Right lobe of liver (tissue), 6 donors: ENCODE measurements at regions not wholly inside any gene's neighbourhood (a gene's known extent, or its start where the extent isn't known, plus 50 kb on each side); places are given as distances from the start of the nearest gene placed in this dataset.

Source experiments
- ATAC-seq, 4 donors: fragments of 200-7000 bp; cut with Tn5 transposase; one replicate each; pipeline ENCODE4 v1.9.1; 2020; ENCODE audit warnings: mild to moderate bottlenecking in 4 of 4, moderate library complexity in 4 of 4
- DNase-seq, 3 donors: peaks; one replicate each; pipeline ENCODE4 v3.0.0-alpha.2; 2020
- H3K27ac ChIP-seq, 3 donors: fragments of 200-600 bp; one replicate each; pipeline ENCODE4 v1.8.0; 2022
- H3K27me3 ChIP-seq, 2 donors: fragments of 200-600 bp; one replicate each; pipeline ENCODE4 v1.8.0; 2022
- H3K36me3 ChIP-seq, 4 donors: fragments of 200-600 bp; sonication (generic) in 1 of 4; one replicate each; pipeline versions ENCODE4 v1.5.1 to v1.8.0; 2017 to 2022; ENCODE audit warnings: control low read depth in 1 of 4
- H3K4me1 ChIP-seq, 4 donors: fragments of 200-600 bp; sonication (generic) in 1 of 4; one replicate each; pipeline versions ENCODE4 v1.5.1 to v1.8.0; 2017 to 2022; ENCODE audit warnings: control low read depth in 1 of 4
- H3K4me3 ChIP-seq, 3 donors: fragments of 200-600 bp; one replicate each; pipeline ENCODE4 v1.8.0; 2022
- H3K9me3 ChIP-seq, 4 donors: fragments of 200-600 bp; sonication (generic) in 1 of 4; one replicate each; pipeline versions ENCODE4 v1.5.1 to v1.8.0; 2017 to 2022; ENCODE audit warnings: control low read depth in 1 of 4
- CTCF ChIP-seq, 4 donors: fragments of 200-600 bp in 3 of 4; fragments of 450-650 bp in 1 of 4; IDR thresholded peaks; one replicate each; pipeline versions ENCODE4 v1.5.1 to v1.8.0; 2016 to 2022; ENCODE audit warnings: antibody characterized with exemption in 4 of 4, mild to moderate bottlenecking in 2 of 4
- POLR2A ChIP-seq: fragments of 450-650 bp; IDR thresholded peaks from one replicate; pipeline ENCODE4 v1.6.1; 2017; ENCODE audit warnings: antibody characterized with exemption, mild to moderate bottlenecking
- WGBS: methylation state at CpG from one replicate; pipeline ENCODE4 v1.1.6; 2018; ENCODE audit warnings: low coverage, low lambda C conversion rate; ENCODE audit not compliant: insufficient coverage; ENCODE audit errors: missing lambda C conversion rate; 5-methylcytosine and 5-hydroxymethylcytosine counted together
- intact Hi-C, 2 donors: fragments of 100-400 bp; cut with DNase I; formaldehyde crosslinking; loops; one replicate each; pipeline versions ENCODE4 v1.11.2 to v1.14.1; 2022
- donor health status: DM: no; HTN: yes; CAD: no.
- donor health status: DM: no; HTN: no; CAD: no.
- donor health status: DM: no; HTN: no; CAD: no.
- donor health status: DM: no; HTN: yes; CAD: no.
- donor health status: DM: no; HTN: yes; CAD: no.

GRCh38 chr4:148757171-148757570, 315.0 kb upstream of the NR3C2 start:
- no peaks in the 10 kb centered on the region for H3K36me3 ChIP-seq
- DNase-seq (no peak), ATAC-seq (no peak)
- H3K27ac ChIP-seq = no peak overlapping the region
- WGBS = 46% methylated on average over 1 of the region's 1 CpG
- intact Hi-C loops = no loop called here
- H3K27me3 ChIP-seq = no peaks in the 10 kb centered on the region
- H3K4me1 ChIP-seq = no peaks in the 10 kb centered on the region
- no peak overlapping the region for H3K4me3 ChIP-seq
- no peaks in the 10 kb centered on the region for H3K9me3 ChIP-seq
- TF ChIP-seq POLR2A (no peak), CTCF (IDR thresholded peaks at IDR 0.05) (no peak)

GRCh38 chr4:148749403-148749802, 307.2 kb upstream of the NR3C2 start:
- no peak for ATAC-seq
- intact Hi-C loops = no loop called here
- no peak for DNase-seq
- H3K4me1 ChIP-seq = no peaks in the 10 kb centered on the region
- no peak overlapping the region for H3K4me3 ChIP-seq
- H3K27ac ChIP-seq = no peak overlapping the region
- H3K9me3 ChIP-seq = no peaks in the 10 kb centered on the region
- no peaks in the 10 kb centered on the region for H3K36me3 ChIP-seq
- TF ChIP-seq CTCF (IDR thresholded peaks at IDR 0.05) (no peak), POLR2A (no peak)
- 53% methylated on average over 3 of the region's 3 CpGs for WGBS
- H3K27me3 ChIP-seq = no peaks in the 10 kb centered on the region

GRCh38 chr4:148747721-148748268, 305.6 kb upstream of the NR3C2 start:
- TF ChIP-seq POLR2A (no peak), CTCF (IDR thresholded peaks at IDR 0.05) (no peak)
- Histone ChIP-seq H3K4me3 (no peak overlapping the region), H3K9me3 (no peaks in the 10 kb centered on the region), H3K4me1 (no peaks in the 10 kb centered on the region), H3K27me3 (no peaks in the 10 kb centered on the region), H3K27ac (no peak overlapping the region), H3K36me3 (no peaks in the 10 kb centered on the region)
- 41% methylated on average over 4 of the region's 4 CpGs for WGBS
- DNase-seq (no peak), ATAC-seq (no peak)
- intact Hi-C loops = no loop called here

- Histone ChIP-seq H3K27me3 (no peaks in the 10 kb centered on the region), H3K4me1 (no peaks in the 10 kb centered on the region), H3K9me3 (no peaks in the 10 kb centered on the region), H3K4me3 (no peak overlapping the region), H3K27ac (no peak overlapping the region), H3K36me3 (no peaks in the 10 kb centered on the region)
- ATAC-seq (no peak), DNase-seq (no peak)
- intact Hi-C loops = no loop called here
- TF ChIP-seq CTCF (IDR thresholded peaks at IDR 0.05) (no peak), POLR2A (no peak)
- no CpG with 5 or more reads among the region's 1 CpG for WGBS
These were observed 298.5 kb upstream of the NR3C2 start for GRCh38 chr4:148740701-148741100.
